Activated T-helper 1 cell treated with anti-CD3 and anti-CD28 coated beads, Interleukin-12 subunit alpha, Interleukin-12 subunit beta, Interleukin-2, Interleukin-4 antibody, amounts not matched to agents 30 ng/mL and 10 ng/mL and 1 ng/mL, durations not matched to agents 14 hours and 24 hours and 36 hours (primary cell): ENCODE measurements at regions not wholly inside any gene's neighbourhood (a gene's known extent, or its start where the extent isn't known, plus 50 kb on each side); places are given as distances from the start of the nearest gene placed in this dataset.

ENCODE experiments used
- DNase-seq: peaks from one replicate; pipeline ENCODE4 v3.0.0; 2021; ENCODE audit warnings: low spot score
- H3K27ac Mint-ChIP-seq: one replicate; pipeline ENCODE4 v1.8.0; 2021; ENCODE audit warnings: mild to moderate bottlenecking, mixed read lengths
- H3K27me3 Mint-ChIP-seq: one replicate; pipeline ENCODE4 v1.8.0; 2022; ENCODE audit warnings: mild to moderate bottlenecking, moderate library complexity, mixed read lengths; ENCODE audit not compliant: insufficient read depth
- H3K36me3 Mint-ChIP-seq: one replicate; pipeline ENCODE4 v1.8.0; 2021; ENCODE audit warnings: low read depth, mixed read lengths
- H3K4me1 Mint-ChIP-seq: one replicate; pipeline ENCODE4 v1.8.0; 2021; ENCODE audit warnings: low read depth, mixed read lengths
- H3K4me3 Mint-ChIP-seq: one replicate; pipeline ENCODE4 v1.8.0; 2021; ENCODE audit warnings: mild to moderate bottlenecking, moderate library complexity, mixed read lengths
- H3K9me3 Mint-ChIP-seq: one replicate; pipeline ENCODE4 v1.8.0; 2021; ENCODE audit warnings: mixed read lengths
- intact Hi-C: fragments of 100-400 bp; cut with micrococcal nuclease; formaldehyde crosslinking; loops from one replicate; pipeline ENCODE4 v1.15.1; 2024

- intact Hi-C loops, result no loop called here
- no peaks in the 10 kb centered on the region for H3K36me3 Mint-ChIP-seq
- H3K27ac Mint-ChIP-seq, result no peak overlapping the region
- H3K4me1 Mint-ChIP-seq, result no peaks in the 10 kb centered on the region
- no peaks in the 10 kb centered on the region for H3K9me3 Mint-ChIP-seq
- H3K4me3 Mint-ChIP-seq, result no peak overlapping the region
- no peak for DNase-seq
- H3K27me3 Mint-ChIP-seq, result peaks cover 24% of the 10 kb centered on the region
Observed at GRCh38 chr1:39149509-39149908, 55.0 kb upstream of the MACF1 start.

GRCh38 chr1:39150779-39151178, 53.7 kb upstream of the MACF1 start:
- Mint-ChIP-seq H3K27ac (no peak overlapping the region), H3K27me3 (peaks cover 21% of the 10 kb centered on the region), H3K36me3 (no peaks in the 10 kb centered on the region), H3K4me3 (no peak overlapping the region), H3K4me1 (peaks cover 7% of the 10 kb centered on the region), H3K9me3 (no peaks in the 10 kb centered on the region)
- no peak for DNase-seq
- intact Hi-C loops, result no loop called here

GRCh38 chr1:39151267-39151666, 53.2 kb upstream of the MACF1 start:
- Mint-ChIP-seq H3K4me1 (peaks cover 7% of the 10 kb centered on the region), H3K9me3 (no peaks in the 10 kb centered on the region), H3K27ac (no peak overlapping the region), H3K36me3 (no peaks in the 10 kb centered on the region), H3K4me3 (no peak overlapping the region), H3K27me3 (peaks cover 20% of the 10 kb centered on the region)
- intact Hi-C loops, result no loop called here
- DNase-seq, result no peak

- peaks cover 7% of the 10 kb centered on the region for H3K4me1 Mint-ChIP-seq
- H3K36me3 Mint-ChIP-seq, result no peaks in the 10 kb centered on the region
- H3K27ac Mint-ChIP-seq, result no peak overlapping the region
- no peak for DNase-seq
- no peak overlapping the region for H3K4me3 Mint-ChIP-seq
- intact Hi-C loops, result no loop called here
- peaks cover 11% of the 10 kb centered on the region for H3K27me3 Mint-ChIP-seq
- no peaks in the 10 kb centered on the region for H3K9me3 Mint-ChIP-seq
Observed at GRCh38 chr1:39152923-39153322, 51.6 kb upstream of the MACF1 start.

GRCh38 chr1:39153684-39154083, 50.8 kb upstream of the MACF1 start:
- H3K4me1 Mint-ChIP-seq, result peaks cover 13% of the 10 kb centered on the region
- peaks cover 11% of the 10 kb centered on the region for H3K27me3 Mint-ChIP-seq
- intact Hi-C loops, result no loop called here
- H3K9me3 Mint-ChIP-seq, result no peaks in the 10 kb centered on the region
- no peak for DNase-seq
- H3K4me3 Mint-ChIP-seq, result no peak overlapping the region
- no peak overlapping the region for H3K27ac Mint-ChIP-seq
- H3K36me3 Mint-ChIP-seq, result no peaks in the 10 kb centered on the region

GRCh38 chr1:39154553-39155421, 49.7 kb upstream of the MACF1 start:
- intact Hi-C loops, result no loop called here
- H3K4me1 Mint-ChIP-seq, result peaks cover 24% of the 10 kb centered on the region
- H3K4me3 Mint-ChIP-seq, result no peak overlapping the region

More at GRCh38 chr1:39154553-39155421, 49.7 kb upstream of the MACF1 start:
- no peak for DNase-seq
- Mint-ChIP-seq H3K27me3 (peaks cover 16% of the 10 kb centered on the region), H3K9me3 (no peaks in the 10 kb centered on the region), H3K36me3 (no peaks in the 10 kb centered on the region), H3K27ac (no peak overlapping the region)
